ENCODE measurements at regions not wholly inside any gene's neighbourhood (a gene's known extent, or its start where the extent isn't known, plus 50 kb on each side); places are given as distances from the start of the nearest gene placed in this dataset.

DNA sequence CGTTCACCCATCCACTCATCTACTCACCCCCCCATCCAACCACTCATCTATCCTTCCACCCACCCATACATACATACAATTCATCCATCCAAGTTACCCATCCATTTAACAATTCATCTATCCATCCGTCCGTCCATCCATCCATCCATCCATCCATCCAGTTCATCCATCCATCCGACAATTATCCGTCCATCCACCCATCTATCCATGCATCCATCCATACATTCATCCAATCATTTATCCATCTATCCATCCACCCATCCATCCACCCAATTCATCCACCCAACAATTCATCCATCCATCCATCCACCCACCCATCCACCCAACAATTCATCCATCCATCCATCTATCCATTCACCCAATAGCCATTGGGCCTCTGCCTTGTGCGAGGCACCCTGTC is 173.2 kb upstream of the MVB12B start:
- Histone ChIP-seq H3K4me3 (ENCODE audit: insufficient read depth, low read length) (no peak overlapping the region), H3K4me1 (ENCODE audit: insufficient read depth, low read length) (no peaks in the 10 kb centered on the region), H3K79me2 (ENCODE audit: insufficient read depth, low read length) (no peaks in the 10 kb centered on the region), H3K27ac (ENCODE audit: low read depth, low read length) (no peak overlapping the region), H3K27me3 (ENCODE audit: insufficient read depth, low read length) (peaks cover 43% of the 10 kb centered on the region), H3K4me2 (ENCODE audit: insufficient read depth, low read length) (no peak overlapping the region), H3K9me3 (ENCODE audit: low read depth, low read length) (peaks cover 2% of the 10 kb centered on the region), H4K20me1 (ENCODE audit: insufficient read depth, low read length) (no peaks in the 10 kb centered on the region), H3K36me3 (ENCODE audit: insufficient read depth, low read length) (no peaks in the 10 kb centered on the region), H2AFZ (ENCODE audit: low read length) (no peak overlapping the region)
- DNase-seq (ENCODE audit: insufficient read length, low spot score, missing footprints), result no peak
- no peak for TF ChIP-seq CTCF (IDR thresholded peaks at IDR 0.05; ENCODE audit: extremely low read depth, low read depth, low read length)

- Histone ChIP-seq H4K20me1 (ENCODE audit: insufficient read depth, low read length) (no peaks in the 10 kb centered on the region), H3K27ac (ENCODE audit: low read depth, low read length) (no peak overlapping the region), H3K79me2 (ENCODE audit: insufficient read depth, low read length) (no peaks in the 10 kb centered on the region), H2AFZ (ENCODE audit: low read length) (no peak overlapping the region), H3K4me2 (ENCODE audit: insufficient read depth, low read length) (no peak overlapping the region), H3K4me3 (ENCODE audit: insufficient read depth, low read length) (no peak overlapping the region), H3K36me3 (ENCODE audit: insufficient read depth, low read length) (no peaks in the 10 kb centered on the region), H3K4me1 (ENCODE audit: insufficient read depth, low read length) (no peaks in the 10 kb centered on the region), H3K27me3 (ENCODE audit: insufficient read depth, low read length) (peaks cover 41% of the 10 kb centered on the region), H3K9me3 (ENCODE audit: low read depth, low read length) (peaks cover 2% of the 10 kb centered on the region)
- no peak for TF ChIP-seq CTCF (IDR thresholded peaks at IDR 0.05; ENCODE audit: extremely low read depth, low read depth, low read length)
- no peak for DNase-seq (ENCODE audit: insufficient read length, low spot score, missing footprints)
These were observed 172.3 kb upstream of the MVB12B start for GRCh38 chr9:126154182-126154827.

DNA sequence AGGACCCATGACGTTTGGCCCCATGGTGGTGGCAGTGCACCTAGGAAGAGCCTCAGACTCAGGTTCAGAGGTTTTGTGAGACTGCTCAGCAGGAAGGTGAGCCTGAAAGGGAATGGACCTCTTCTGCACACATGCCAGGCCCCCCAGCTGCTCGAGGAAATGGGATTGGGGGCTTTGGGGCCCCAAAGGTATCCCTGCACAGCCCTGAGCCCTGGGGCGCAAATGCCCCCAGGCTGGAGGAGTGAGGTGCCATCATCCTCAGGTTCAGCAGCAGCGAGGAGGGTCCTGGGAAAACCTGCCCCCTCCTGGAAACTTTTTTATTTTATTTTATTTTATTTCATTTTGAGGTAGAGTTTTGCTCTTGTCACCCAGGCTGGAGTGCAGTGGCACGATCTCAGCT is 171.8 kb upstream of the MVB12B start:
- no peaks in the 10 kb centered on the region for H3K4me1 ChIP-seq (ENCODE audit: insufficient read depth, low read length)
- peaks cover 41% of the 10 kb centered on the region for H3K27me3 ChIP-seq (ENCODE audit: insufficient read depth, low read length)
- no peak overlapping the region for H3K27ac ChIP-seq (ENCODE audit: low read depth, low read length)
- no peaks in the 10 kb centered on the region for H3K79me2 ChIP-seq (ENCODE audit: insufficient read depth, low read length)
- H3K4me3 ChIP-seq (ENCODE audit: insufficient read depth, low read length), result no peak overlapping the region
- no peaks in the 10 kb centered on the region for H4K20me1 ChIP-seq (ENCODE audit: insufficient read depth, low read length)
- H2AFZ ChIP-seq (ENCODE audit: low read length), result no peak overlapping the region
- DNase-seq (ENCODE audit: insufficient read length, low spot score, missing footprints), result no peak
- H3K9me3 ChIP-seq (ENCODE audit: low read depth, low read length), result peaks cover 2% of the 10 kb centered on the region
- TF ChIP-seq CTCF (IDR thresholded peaks at IDR 0.05; ENCODE audit: extremely low read depth, low read depth, low read length), result no peak
- no peaks in the 10 kb centered on the region for H3K36me3 ChIP-seq (ENCODE audit: insufficient read depth, low read length)
- H3K4me2 ChIP-seq (ENCODE audit: insufficient read depth, low read length), result no peak overlapping the region

DNA sequence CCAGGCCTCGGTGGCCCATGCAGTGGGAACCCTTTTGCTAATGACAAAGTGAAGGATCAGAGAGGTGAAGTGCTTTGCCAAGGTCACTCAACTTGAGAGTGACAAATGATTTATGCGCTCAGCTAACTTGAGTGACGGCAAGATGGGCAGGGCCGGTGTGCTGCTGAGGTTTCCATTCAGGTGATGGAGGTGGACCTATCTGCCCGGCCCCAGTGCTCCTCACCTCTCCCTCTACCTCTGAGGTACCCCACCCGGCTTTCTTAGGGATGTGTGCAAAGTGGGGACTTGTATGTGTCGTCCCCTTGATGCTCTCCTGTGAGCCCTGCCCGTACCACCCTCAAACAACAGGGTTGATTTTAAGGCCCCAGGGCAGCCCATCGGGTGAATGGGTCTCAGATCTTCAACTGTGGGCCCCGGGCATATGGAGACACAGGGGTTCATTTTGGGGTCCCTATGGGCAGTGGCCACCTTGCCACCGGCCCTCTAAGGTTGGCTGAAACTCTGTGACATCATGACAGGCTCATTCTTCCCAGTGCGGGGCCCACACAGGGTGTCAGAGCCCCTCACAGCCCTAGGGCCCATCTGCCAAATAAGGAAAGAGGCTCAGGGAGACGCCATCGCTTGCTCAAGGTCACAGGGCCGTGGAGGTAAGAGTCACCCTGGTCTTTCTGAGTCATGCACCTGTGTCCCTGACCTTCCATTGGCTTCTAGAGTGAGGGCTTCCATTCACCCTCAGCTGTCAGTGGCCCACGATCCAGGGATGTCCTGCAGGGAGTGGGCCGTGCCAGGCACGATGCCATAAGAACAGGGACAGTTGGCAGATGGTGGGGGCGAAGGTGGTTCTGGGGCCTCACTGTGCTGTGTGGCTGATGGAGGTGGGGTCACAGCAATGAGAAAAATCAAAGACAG is 170.6 kb upstream of the MVB12B start:
- Histone ChIP-seq H4K20me1 (ENCODE audit: insufficient read depth, low read length) (no peaks in the 10 kb centered on the region), H3K4me3 (ENCODE audit: insufficient read depth, low read length) (no peak overlapping the region)

More for the DNA sequence above, 170.6 kb upstream of the MVB12B start:
- DNase-seq (ENCODE audit: insufficient read length, low spot score, missing footprints), result no peak
- Histone ChIP-seq H3K27me3 (ENCODE audit: insufficient read depth, low read length) (peaks cover 39% of the 10 kb centered on the region), H3K4me1 (ENCODE audit: insufficient read depth, low read length) (no peaks in the 10 kb centered on the region), H3K9me3 (ENCODE audit: low read depth, low read length) (no peaks in the 10 kb centered on the region), H3K27ac (ENCODE audit: low read depth, low read length) (no peak overlapping the region), H3K36me3 (ENCODE audit: insufficient read depth, low read length) (no peaks in the 10 kb centered on the region), H2AFZ (ENCODE audit: low read length) (no peak overlapping the region), H3K79me2 (ENCODE audit: insufficient read depth, low read length) (no peaks in the 10 kb centered on the region), H3K4me2 (ENCODE audit: insufficient read depth, low read length) (no peak overlapping the region)
- no peak for TF ChIP-seq CTCF (IDR thresholded peaks at IDR 0.05; ENCODE audit: extremely low read depth, low read depth, low read length)

All from osteoblast (primary cell).